RWPE1 (cell line): ENCODE measurements at regions not wholly inside any gene's neighbourhood (a gene's known extent, or its start where the extent isn't known, plus 50 kb on each side); places are given as distances from the start of the nearest gene placed in this dataset.

ENCODE experiments used
- CTCF ChIA-PET: fragments of 350-600 bp; sonication (Branson Sonifier 250); formaldehyde crosslinking; extraction: SDS; loops from one replicate; lab custom pipeline; 2021; lab: Yijun Ruan, JAX
- POLR2A ChIA-PET: fragments of 400-600 bp; formaldehyde crosslinking; extraction: SDS; loops from one replicate; lab custom pipeline; 2020; ENCODE audit warnings: antibody characterized with exemption; ENCODE audit not compliant: low non-redundant PET; lab: Yijun Ruan, JAX
- DNase-seq: peaks from one replicate; pipeline ENCODE4 v3.0.0; 2012; ENCODE audit warnings: low spot score
- H3K27ac ChIP-seq: fragments of 450-650 bp; 2 replicates; pipeline ENCODE4 v1.5.1; 2017
- CTCF ChIP-seq: fragments of 450-650 bp; conservative IDR thresholded peaks from 2 replicates; pipeline ENCODE4 v1.5.1; 2017; ENCODE audit warnings: low read depth, mild to moderate bottlenecking

DNA sequence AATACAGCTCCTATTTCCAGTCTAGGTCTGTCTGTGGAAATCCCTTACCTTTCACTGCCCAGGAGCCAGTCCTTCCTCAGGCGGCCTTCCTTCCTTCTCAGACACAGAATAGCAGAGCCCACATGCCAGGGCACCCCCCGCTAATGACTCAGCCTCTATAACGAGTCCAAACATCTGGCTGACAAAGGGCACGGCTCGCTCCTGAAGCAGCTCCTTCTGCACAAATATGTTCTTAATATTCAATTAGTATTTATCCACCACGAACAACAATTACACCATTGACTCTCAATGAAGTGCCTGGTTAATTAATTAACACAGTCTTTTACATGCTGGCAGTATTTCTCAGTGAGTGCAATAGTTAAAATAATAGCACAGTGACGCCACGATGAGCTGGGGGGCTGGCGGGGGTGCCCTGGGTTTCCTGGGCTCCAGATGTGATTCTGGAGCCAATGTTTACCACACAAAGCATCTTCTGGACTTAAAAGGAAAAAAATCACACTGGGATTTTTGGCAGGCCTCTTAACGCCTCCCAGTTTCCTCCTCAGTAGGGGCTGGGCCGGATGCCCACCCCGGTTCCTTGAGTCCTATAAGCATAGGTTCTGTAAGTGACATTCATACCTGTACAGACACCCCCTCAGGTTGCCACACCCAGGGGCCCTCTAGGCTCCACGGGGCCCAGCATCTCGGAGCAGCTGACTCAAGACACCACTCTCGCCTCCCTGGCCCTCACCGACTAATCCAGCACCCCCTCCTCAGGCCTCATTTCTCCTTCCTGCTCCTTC lies 158.6 kb upstream of the MLN start:
- ChIA-PET CTCF (interaction anchor here (0.6 kb wide), 2 partner anchors 65 to 1096 kb away, joined by 3 to 6 read pairs; no protein-coding TSS in a partner anchor), POLR2A (no interaction called here)
- H3K27ac ChIP-seq = peak overlapping the region; percentile 47
- no peak for TF ChIP-seq CTCF
- peak; percentile 83 for DNase-seq

GRCh38 chr6:33961691-33962090 lies 157.9 kb upstream of the MLN start:
- no peak for DNase-seq
- ChIA-PET CTCF (interaction anchor here (0.6 kb wide), 1 partner anchor 65 kb away, joined by 3 read pairs; no protein-coding TSS in a partner anchor), POLR2A (no interaction called here)
- no peak for TF ChIP-seq CTCF
- H3K27ac ChIP-seq = peak overlapping the region; percentile 47

DNA sequence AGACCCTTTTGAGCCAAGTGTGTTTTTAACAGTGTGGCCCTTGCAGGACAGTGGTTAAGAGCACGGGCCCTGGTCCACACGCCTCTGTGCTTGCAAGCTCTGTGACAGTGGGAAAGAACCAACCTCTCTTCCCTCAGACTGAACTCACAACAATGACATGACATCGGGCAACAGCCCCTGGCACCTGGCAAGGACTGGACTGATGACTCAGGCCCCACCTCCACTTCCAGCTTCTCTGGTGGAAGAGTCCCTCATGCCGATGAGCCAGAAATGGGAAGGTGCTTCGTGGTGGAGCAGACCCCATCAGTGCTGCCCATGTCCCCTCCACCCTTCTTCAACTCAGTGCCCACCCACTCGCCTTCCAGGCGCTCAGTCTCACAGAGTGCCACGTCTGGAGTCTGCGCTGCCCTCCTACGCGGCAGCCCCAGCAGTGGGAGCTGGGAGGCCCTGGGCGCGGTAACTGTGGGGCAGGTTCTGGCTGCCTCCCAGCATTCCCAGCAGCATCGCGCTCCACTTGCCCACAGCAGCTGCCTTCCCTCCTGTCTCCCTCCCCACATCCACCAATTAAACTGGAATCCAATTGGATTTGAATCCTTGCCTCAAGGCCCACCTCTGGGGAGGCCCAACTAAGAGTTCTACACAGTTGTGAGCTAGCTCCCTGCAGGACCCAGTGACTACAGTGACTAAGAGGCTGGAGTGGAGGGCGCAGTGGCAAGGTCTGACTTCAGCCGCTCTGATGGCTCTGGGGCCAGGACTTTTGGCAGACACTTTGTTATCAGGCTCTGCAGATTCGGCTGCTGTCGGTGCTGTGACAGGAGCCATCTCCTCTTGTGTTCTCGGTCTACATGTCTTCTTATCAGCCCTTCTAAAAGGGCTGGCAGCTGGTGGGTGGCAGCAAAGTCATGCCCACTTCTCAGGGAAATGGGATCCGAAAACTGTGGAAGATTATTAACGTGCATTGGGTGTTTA lies 156.8 kb upstream of the MLN start:
- peak; percentile 57 for DNase-seq
- ChIA-PET POLR2A (interaction anchor here (0.5 kb wide), 1 partner anchor 41 kb away, joined by 3 read pairs; no protein-coding TSS in a partner anchor), CTCF (interaction anchor here (0.7 kb wide), 1 partner anchor 249 kb away, joined by 3 read pairs; no protein-coding TSS in a partner anchor)
- no peak overlapping the region for H3K27ac ChIP-seq
- no peak for TF ChIP-seq CTCF

- POLR2A ChIA-PET = interaction anchor here (0.5 kb wide), 1 partner anchor 42 kb away, joined by 3 read pairs; no protein-coding TSS in a partner anchor
- H3K27ac ChIP-seq = no peak overlapping the region
- no peak for TF ChIP-seq CTCF
- DNase-seq = peak; percentile 67
- CTCF ChIA-PET = interaction anchor here (0.6 to 0.7 kb wide), 2 partner anchors 38 to 248 kb away, joined by 3 read pairs; no protein-coding TSS in a partner anchor
Measured at GRCh38 chr6:33959661-33960344, 156.0 kb upstream of the MLN start.

- H3K27ac ChIP-seq = no peak overlapping the region
- no peak for DNase-seq
- TF ChIP-seq CTCF = no peak
- ChIA-PET POLR2A (no interaction called here), CTCF (interaction anchor here (0.6 kb wide), 2 partner anchors 20 to 39 kb away, joined by 3 read pairs; no protein-coding TSS in a partner anchor)
Measured at GRCh38 chr6:33959329-33959651, 155.5 kb upstream of the MLN start.
